Esophagus muscularis mucosa (tissue), 4 donors: ENCODE measurements at regions not wholly inside any gene's neighbourhood (a gene's known extent, or its start where the extent isn't known, plus 50 kb on each side); places are given as distances from the start of the nearest gene placed in this dataset.

ENCODE experiments used
- CTCF ChIP-seq, 3 experiments: fragments of 200-600 bp in 2 of 3; fragments of 450-650 bp in 1 of 3; sonication (generic) in 2 of 3; IDR thresholded peaks; one replicate each; pipeline ENCODE4 v1.5.1; 2017 to 2019; ENCODE audit warnings: antibody characterized with exemption in 3 of 3, mild to moderate bottlenecking in 2 of 3, moderate library complexity in 1 of 3
- EP300 ChIP-seq: sonication (generic); formaldehyde crosslinking; IDR thresholded peaks from one replicate; pipeline ENCODE4 v1.6.1; 2017; ENCODE audit warnings: antibody characterized with exemption
- POLR2A ChIP-seq: fragments of 450-650 bp; IDR thresholded peaks from one replicate; pipeline ENCODE4 v1.6.1; 2017; ENCODE audit warnings: antibody characterized with exemption, moderate library complexity, mild to moderate bottlenecking, low read depth

- TF ChIP-seq CTCF (IDR thresholded peaks at IDR 0.05) (no peak), POLR2A (no peak), EP300 (no peak)
These were observed 223.8 kb upstream of the KLF6 start for GRCh38 chr10:4008676-4009382.
